ENCODE measurements at regions not wholly inside any gene's neighbourhood (a gene's known extent, or its start where the extent isn't known, plus 50 kb on each side); places are given as distances from the start of the nearest gene placed in this dataset.

DNA sequence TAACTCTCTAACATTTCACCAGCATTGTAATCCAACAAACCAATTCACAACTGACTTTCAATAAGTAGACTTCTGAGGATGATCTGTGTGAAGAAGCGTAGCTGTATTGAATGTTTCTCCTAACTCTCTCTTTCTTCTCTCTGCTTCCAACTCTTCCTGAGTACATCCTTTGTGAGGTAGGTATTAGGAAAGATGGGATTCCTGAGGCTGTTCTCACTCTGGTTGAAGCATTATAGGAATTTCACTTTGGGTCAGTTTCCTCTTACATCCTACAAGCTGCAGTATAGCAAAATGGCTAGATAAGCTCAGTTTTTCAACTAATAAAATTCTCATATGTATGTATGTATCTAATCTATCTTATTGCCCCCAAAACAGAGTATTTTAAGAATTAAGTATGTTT is 702.8 kb downstream of the CETN3 start:
- TF ChIP-seq, protein P1, sequence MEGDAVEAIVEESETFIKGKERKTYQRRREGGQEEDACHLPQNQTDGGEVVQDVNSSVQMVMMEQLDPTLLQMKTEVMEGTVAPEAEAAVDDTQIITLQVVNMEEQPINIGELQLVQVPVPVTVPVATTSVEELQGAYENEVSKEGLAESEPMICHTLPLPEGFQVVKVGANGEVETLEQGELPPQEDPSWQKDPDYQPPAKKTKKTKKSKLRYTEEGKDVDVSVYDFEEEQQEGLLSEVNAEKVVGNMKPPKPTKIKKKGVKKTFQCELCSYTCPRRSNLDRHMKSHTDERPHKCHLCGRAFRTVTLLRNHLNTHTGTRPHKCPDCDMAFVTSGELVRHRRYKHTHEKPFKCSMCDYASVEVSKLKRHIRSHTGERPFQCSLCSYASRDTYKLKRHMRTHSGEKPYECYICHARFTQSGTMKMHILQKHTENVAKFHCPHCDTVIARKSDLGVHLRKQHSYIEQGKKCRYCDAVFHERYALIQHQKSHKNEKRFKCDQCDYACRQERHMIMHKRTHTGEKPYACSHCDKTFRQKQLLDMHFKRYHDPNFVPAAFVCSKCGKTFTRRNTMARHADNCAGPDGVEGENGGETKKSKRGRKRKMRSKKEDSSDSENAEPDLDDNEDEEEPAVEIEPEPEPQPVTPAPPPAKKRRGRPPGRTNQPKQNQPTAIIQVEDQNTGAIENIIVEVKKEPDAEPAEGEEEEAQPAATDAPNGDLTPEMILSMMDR (IDR thresholded peaks at IDR 0.05; ENCODE audit: control extremely low read depth in 1 of 3, insufficient read depth in 1 of 3, low read depth in 1 of 3, low read length in 3 of 3): no peak
- TF ChIP-seq EGR1 (IDR thresholded peaks at IDR 0.05; ENCODE audit: borderline replicate concordance, low read depth, low read length) (no peak), TEAD4 (IDR thresholded peaks at IDR 0.05; ENCODE audit: low read depth, low read length) (no peak), EP300 (IDR thresholded peaks at IDR 0.05; ENCODE audit: borderline replicate concordance in 1 of 2, low read depth in 2 of 2, low read length in 2 of 2) (no peak)
